Gastrocnemius medialis (tissue), 4 donors: ENCODE measurements at regions not wholly inside any gene's neighbourhood (a gene's known extent, or its start where the extent isn't known, plus 50 kb on each side); places are given as distances from the start of the nearest gene placed in this dataset.

Experiments used
- ATAC-seq, 2 donors: fragments of 150-250 bp; one replicate each; pipeline ENCODE4 v1.9.1; 2016
- DNase-seq, 2 donors: peaks; one replicate each; pipeline ENCODE4 v3.0.0-alpha.2; 2019
- H3K27ac ChIP-seq, 4 donors: fragments of 200-600 bp; sonication (generic); 1 replicate in 1 of 4; 2 replicates in 3 of 4; pipeline ENCODE4 v1.5.1; 2016 to 2018; ENCODE audit warnings: mild to moderate bottlenecking in 2 of 4, moderate library complexity in 1 of 4
- H3K27me3 ChIP-seq, 3 donors: fragments of 200-600 bp; sonication (generic) in 2 of 3; 1 replicate in 1 of 3; 2 replicates in 2 of 3; pipeline versions ENCODE4 v1.5.1 to v1.6.0; 2016 to 2019; ENCODE audit warnings: mild to moderate bottlenecking in 1 of 3, moderate library complexity in 1 of 3
- H3K36me3 ChIP-seq, 2 donors: fragments of 200-600 bp; sonication (generic) in 1 of 2; one replicate each; pipeline ENCODE4 v1.5.1; 2017 to 2018
- H3K4me1 ChIP-seq, 2 donors: fragments of 200-600 bp; sonication (generic) in 1 of 2; one replicate each; pipeline ENCODE4 v1.5.1; 2016 to 2017; ENCODE audit warnings: mild to moderate bottlenecking in 2 of 2
- H3K4me3 ChIP-seq, 4 donors: fragments of 200-600 bp; sonication (generic) in 3 of 4; 1 replicate in 1 of 4; 2 replicates in 3 of 4; pipeline ENCODE4 v1.5.1; 2016 to 2019; ENCODE audit warnings: mild to moderate bottlenecking in 2 of 4
- H3K9me3 ChIP-seq, 3 donors: fragments of 200-600 bp; sonication (generic) in 2 of 3; 1 replicate in 1 of 3; 2 replicates in 2 of 3; pipeline ENCODE4 v1.5.1; 2016 to 2019
- CTCF ChIP-seq, 5 experiments: fragments of 450-650 bp in 3 of 5; fragments of 200-600 bp in 2 of 5; sonication (generic) in 2 of 5; IDR thresholded peaks in 4 of 5; conservative IDR thresholded peaks in 1 of 5; 1 replicate in 4 of 5; 2 replicates in 1 of 5; pipeline ENCODE4 v1.5.1; 2016 to 2019; ENCODE audit warnings: antibody characterized with exemption in 5 of 5, mild to moderate bottlenecking in 3 of 5, moderate library complexity in 3 of 5
- POLR2A ChIP-seq, 2 donors: fragments of 450-650 bp; IDR thresholded peaks; one replicate each; pipeline ENCODE4 v1.6.1; 2017; ENCODE audit warnings: antibody characterized with exemption in 2 of 2, mild to moderate bottlenecking in 2 of 2, moderate library complexity in 2 of 2
- in situ Hi-C, 4 donors: fragments of 200-750 bp; cut with MboI; loops; one replicate each; pipeline versions ENCODE4 v1.15.0 to v1.8.0; 2017; ENCODE audit warnings: low sequenced_read_pairs in 4 of 4
- intact Hi-C: fragments of 100-400 bp; cut with DNase I; formaldehyde crosslinking; loops from one replicate; pipeline ENCODE4 v1.15.1; 2023; ENCODE audit warnings: low total_unique reads

GRCh38 chr3:74434406-74434805 lies 180.1 kb downstream of the CNTN3 start:
- intact Hi-C loops: no loop called here
- in situ Hi-C loops: no loop called here
- Histone ChIP-seq H3K4me3 (no peak overlapping the region), H3K27ac (no peak overlapping the region), H3K4me1 (no peaks in the 10 kb centered on the region), H3K36me3 (no peaks in the 10 kb centered on the region), H3K27me3 (no peaks in the 10 kb centered on the region), H3K9me3 (no peaks in the 10 kb centered on the region)
- no peak for TF ChIP-seq POLR2A (IDR thresholded peaks at IDR 0.05)
- TF ChIP-seq CTCF (IDR thresholded peaks at IDR 0.05 in 4 of 5, conservative IDR thresholded peaks at IDR 0.05 in 1 of 5): no peak
- DNase-seq (no peak), ATAC-seq (no peak)

- intact Hi-C loops: no loop called here
- Histone ChIP-seq H3K4me1 (no peaks in the 10 kb centered on the region), H3K9me3 (no peaks in the 10 kb centered on the region), H3K27me3 (no peaks in the 10 kb centered on the region), H3K4me3 (no peak overlapping the region), H3K36me3 (no peaks in the 10 kb centered on the region), H3K27ac (no peak overlapping the region)
- no peak for DNase-seq
- in situ Hi-C loops: no loop called here
- TF ChIP-seq POLR2A (IDR thresholded peaks at IDR 0.05): no peak
- TF ChIP-seq CTCF (IDR thresholded peaks at IDR 0.05 in 4 of 5, conservative IDR thresholded peaks at IDR 0.05 in 1 of 5): no peak
- no peak for ATAC-seq
Measured at GRCh38 chr3:74426571-74426970, 187.9 kb downstream of the CNTN3 start.

GRCh38 chr3:74423867-74424266 lies 190.6 kb downstream of the CNTN3 start:
- TF ChIP-seq POLR2A (IDR thresholded peaks at IDR 0.05) (no peak), CTCF (IDR thresholded peaks at IDR 0.05 in 4 of 5, conservative IDR thresholded peaks at IDR 0.05 in 1 of 5) (no peak)
- ATAC-seq (no peak), DNase-seq (no peak)
- no peaks in the 10 kb centered on the region for H3K36me3 ChIP-seq
- H3K4me3 ChIP-seq: no peak overlapping the region
- intact Hi-C loops: no loop called here
- no peak overlapping the region for H3K27ac ChIP-seq
- no peaks in the 10 kb centered on the region for H3K4me1 ChIP-seq
- H3K27me3 ChIP-seq: no peaks in the 10 kb centered on the region
- no peaks in the 10 kb centered on the region for H3K9me3 ChIP-seq
- in situ Hi-C loops: no loop called here

GRCh38 chr3:74420538-74421124 lies 193.8 kb downstream of the CNTN3 start:
- ATAC-seq (no peak), DNase-seq (no peak)
- Histone ChIP-seq H3K4me3 (no peak overlapping the region), H3K4me1 (no peaks in the 10 kb centered on the region), H3K27me3 (no peaks in the 10 kb centered on the region), H3K36me3 (no peaks in the 10 kb centered on the region), H3K27ac (no peak overlapping the region), H3K9me3 (no peaks in the 10 kb centered on the region)
- in situ Hi-C loops: no loop called here
- TF ChIP-seq POLR2A (IDR thresholded peaks at IDR 0.05) (no peak), CTCF (IDR thresholded peaks at IDR 0.05 in 4 of 5, conservative IDR thresholded peaks at IDR 0.05 in 1 of 5) (no peak)
- intact Hi-C loops: no loop called here

- TF ChIP-seq POLR2A (IDR thresholded peaks at IDR 0.05) (no peak), CTCF (IDR thresholded peaks at IDR 0.05 in 4 of 5, conservative IDR thresholded peaks at IDR 0.05 in 1 of 5) (no peak)
- Histone ChIP-seq H3K4me3 (no peak overlapping the region), H3K27ac (no peak overlapping the region), H3K9me3 (no peaks in the 10 kb centered on the region), H3K27me3 (no peaks in the 10 kb centered on the region), H3K4me1 (no peaks in the 10 kb centered on the region), H3K36me3 (no peaks in the 10 kb centered on the region)
- in situ Hi-C loops (no loop called here), intact Hi-C loops (no loop called here)
- no peak for ATAC-seq
- DNase-seq: no peak
Measured at GRCh38 chr3:74415731-74416130, 198.7 kb downstream of the CNTN3 start.
